Esophagus (tissue), 2 donors: ENCODE measurements at regions not wholly inside any gene's neighbourhood (a gene's known extent, or its start where the extent isn't known, plus 50 kb on each side); places are given as distances from the start of the nearest gene placed in this dataset.

Experiments
- H3K27ac ChIP-seq, 2 donors: one replicate each; pipeline ENCODE4 v1.5.1; 2013; ENCODE audit warnings: low read depth in 2 of 2, mild to moderate bottlenecking in 2 of 2, inconsistent platforms in 1 of 2, low read length in 1 of 2, moderate library complexity in 1 of 2
- H3K27me3 ChIP-seq, 2 donors: one replicate each; pipeline ENCODE4 v1.6.1; 2013; ENCODE audit warnings: low read length in 2 of 2, control low read depth in 1 of 2, mild to moderate bottlenecking in 1 of 2; ENCODE audit not compliant: insufficient read depth in 2 of 2, control insufficient read depth in 1 of 2
- H3K36me3 ChIP-seq, 2 donors: one replicate each; pipeline ENCODE4 v1.6.1; 2013; ENCODE audit warnings: low read length in 1 of 2; ENCODE audit not compliant: control insufficient read depth in 2 of 2, insufficient read depth in 2 of 2
- H3K4me1 ChIP-seq, 2 donors: one replicate each; pipeline ENCODE4 v1.6.1; 2013; ENCODE audit warnings: low read length in 1 of 2; ENCODE audit not compliant: control insufficient read depth in 2 of 2, insufficient read depth in 2 of 2
- H3K4me3 ChIP-seq, 2 donors: one replicate each; pipeline ENCODE4 v1.5.1; 2013; ENCODE audit warnings: low read length in 2 of 2, mild to moderate bottlenecking in 2 of 2, low read depth in 1 of 2, moderate library complexity in 1 of 2
- H3K9me3 ChIP-seq, 2 donors: one replicate each; pipeline ENCODE4 v1.6.1; 2013; ENCODE audit warnings: mild to moderate bottlenecking in 2 of 2, low read depth in 1 of 2, low read length in 1 of 2, moderate library complexity in 1 of 2; ENCODE audit not compliant: control insufficient read depth in 2 of 2, insufficient read depth in 1 of 2
- WGBS, 2 donors: extraction: QIAGEN DNeasy Blood & Tissue Kit; methylation state at CpG; one replicate each; pipeline ENCODE4 v1.1.7; 2013; 5-methylcytosine and 5-hydroxymethylcytosine counted together
- donor health status: healthy with polysubstance abuse.
- donor health status: Bipolar disorder and iron deficiency.

DNA sequence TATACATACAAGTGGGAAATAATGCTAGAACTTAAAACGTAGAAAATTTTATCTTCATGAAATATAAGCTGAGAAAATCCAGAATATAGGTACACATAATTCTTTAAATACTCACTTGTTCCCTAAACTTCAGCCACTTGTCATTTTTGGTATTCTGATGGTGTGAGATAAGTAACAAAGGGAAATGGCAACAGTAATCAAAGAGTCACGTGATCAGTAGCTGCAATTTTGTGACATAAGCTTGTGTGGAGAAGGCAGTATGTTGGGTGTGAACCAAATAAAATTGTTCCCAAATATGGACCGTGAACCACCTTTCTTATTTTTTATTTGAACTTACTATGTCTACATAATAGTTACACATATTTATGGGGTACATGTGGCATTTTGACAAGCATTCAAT is 650.3 kb upstream of the ADARB2 start:
- WGBS, 2 donors, result 58 to 63% methylated on average over 3 of the region's 3 CpGs
- no peak overlapping the region for H3K27ac ChIP-seq

DNA sequence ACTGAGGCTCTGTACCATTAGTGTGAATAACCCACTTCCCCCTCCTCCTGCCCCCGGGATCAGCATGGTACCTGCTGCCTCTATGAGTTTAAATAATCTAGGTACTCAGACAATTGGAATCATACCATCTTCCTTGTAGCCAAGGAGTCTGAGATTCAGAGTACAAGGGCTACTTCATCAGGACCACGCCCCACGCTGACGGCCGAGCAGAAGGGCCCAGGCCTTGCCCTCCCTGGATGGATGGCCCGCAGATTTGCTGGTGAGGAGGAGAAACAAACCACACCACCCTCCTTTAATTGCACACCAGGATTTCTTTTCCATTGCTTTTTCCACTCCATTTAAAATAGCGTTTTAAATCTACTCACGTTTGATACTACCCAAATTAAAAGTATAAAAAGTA is 649.9 kb upstream of the ADARB2 start:
- 81 to 82% methylated on average over 8 of the region's 8 CpGs for WGBS, 2 donors
- no peaks in the 10 kb centered on the region for H3K9me3 ChIP-seq

More for the DNA sequence above, 650.3 kb upstream of the ADARB2 start:
- Histone ChIP-seq H3K36me3 (no peaks in the 10 kb centered on the region), H3K4me3 (no peak overlapping the region), H3K9me3 (peaks cover 0 to 4% of the 10 kb centered on the region in 2 donors), H3K4me1 (no peaks in the 10 kb centered on the region), H3K27me3 (no peaks in the 10 kb centered on the region)

DNA sequence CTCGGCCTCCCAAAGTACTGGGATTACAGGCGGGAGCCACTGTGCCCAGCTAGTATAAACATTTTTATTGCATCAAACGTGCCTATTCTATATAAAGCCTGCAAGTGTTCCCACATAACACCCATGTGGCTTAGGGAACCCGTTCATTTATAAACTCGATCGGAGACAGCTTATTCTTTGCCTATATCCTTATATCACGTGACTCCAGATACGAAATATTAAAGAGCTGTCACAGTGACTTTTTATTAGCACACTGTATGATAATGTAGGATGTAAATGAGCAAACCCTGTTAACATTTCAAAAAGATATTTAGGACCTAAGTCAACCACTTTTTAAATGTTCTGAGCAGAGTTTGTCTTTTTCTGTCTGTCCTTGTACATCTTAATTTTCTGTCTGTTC is 642.9 kb upstream of the ADARB2 start:
- Histone ChIP-seq H3K27me3 (no peaks in the 10 kb centered on the region), H3K9me3 (no peaks in the 10 kb centered on the region)
- 80 to 81% methylated on average over 8 of the region's 8 CpGs for WGBS, 2 donors

More for the DNA sequence above, 649.9 kb upstream of the ADARB2 start:
- Histone ChIP-seq H3K27me3 (no peaks in the 10 kb centered on the region), H3K36me3 (no peaks in the 10 kb centered on the region), H3K4me1 (no peaks in the 10 kb centered on the region), H3K27ac (no peak overlapping the region), H3K4me3 (no peak overlapping the region)

GRCh38 chr10:2367083-2367482 is 629.8 kb upstream of the ADARB2 start:
- Histone ChIP-seq H3K4me3 (no peak overlapping the region), H3K4me1 (no peaks in the 10 kb centered on the region), H3K27ac (no peak overlapping the region), H3K36me3 (no peaks in the 10 kb centered on the region), H3K9me3 (peaks cover 0 to 5% of the 10 kb centered on the region in 2 donors), H3K27me3 (no peaks in the 10 kb centered on the region)
- 83 to 84% methylated on average over 5 of the region's 5 CpGs for WGBS, 2 donors

More for the DNA sequence above, 642.9 kb upstream of the ADARB2 start:
- Histone ChIP-seq H3K36me3 (no peaks in the 10 kb centered on the region), H3K4me1 (peaks cover 0 to 2% of the 10 kb centered on the region in 2 donors), H3K27ac (no peak overlapping the region), H3K4me3 (no peak overlapping the region)

DNA sequence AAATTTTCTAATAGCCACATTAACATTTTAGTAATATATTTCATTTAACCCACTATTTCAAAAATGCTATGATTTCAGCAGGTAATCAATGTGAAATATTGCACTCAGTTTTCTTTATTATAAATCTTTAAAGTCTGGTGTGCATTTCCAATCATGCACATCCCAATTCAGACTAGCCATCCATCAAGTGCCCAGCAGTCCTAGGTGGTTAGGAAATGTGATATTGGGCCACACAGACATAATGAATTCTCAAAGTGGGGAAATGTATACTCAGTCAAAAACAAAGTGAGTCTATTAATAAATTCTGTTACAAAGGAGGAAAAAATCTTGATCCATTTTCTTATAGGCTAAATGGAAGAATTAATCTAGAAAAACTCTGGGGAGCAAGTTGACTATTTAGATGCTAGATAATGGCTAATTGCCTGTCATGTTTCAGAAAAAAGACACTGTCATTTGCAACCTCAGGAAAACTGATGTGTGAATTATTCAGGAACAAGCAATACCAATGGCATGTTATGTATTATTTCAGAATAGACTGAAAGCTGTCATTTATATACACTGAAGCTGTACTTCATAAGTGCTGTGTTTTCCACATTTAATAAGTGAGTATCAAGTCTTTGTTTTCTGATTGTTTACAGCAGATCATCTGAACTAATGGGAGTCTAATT is 629.1 kb upstream of the ADARB2 start:
- H3K27ac ChIP-seq, result no peak overlapping the region
- H3K27me3 ChIP-seq, result no peaks in the 10 kb centered on the region
- peaks cover 0 to 5% of the 10 kb centered on the region in 2 donors for H3K9me3 ChIP-seq
- no peaks in the 10 kb centered on the region for H3K4me1 ChIP-seq
- H3K36me3 ChIP-seq, result no peaks in the 10 kb centered on the region
- no peak overlapping the region for H3K4me3 ChIP-seq

- Histone ChIP-seq H3K27me3 (no peaks in the 10 kb centered on the region), H3K36me3 (no peaks in the 10 kb centered on the region), H3K27ac (no peak overlapping the region), H3K9me3 (peaks cover 0 to 6% of the 10 kb centered on the region in 2 donors), H3K4me1 (no peaks in the 10 kb centered on the region), H3K4me3 (no peak overlapping the region)
- WGBS, 2 donors, result 68 to 69% methylated on average over 7 of the region's 7 CpGs
Measured at GRCh38 chr10:2362331-2362730, 625.0 kb upstream of the ADARB2 start.

DNA sequence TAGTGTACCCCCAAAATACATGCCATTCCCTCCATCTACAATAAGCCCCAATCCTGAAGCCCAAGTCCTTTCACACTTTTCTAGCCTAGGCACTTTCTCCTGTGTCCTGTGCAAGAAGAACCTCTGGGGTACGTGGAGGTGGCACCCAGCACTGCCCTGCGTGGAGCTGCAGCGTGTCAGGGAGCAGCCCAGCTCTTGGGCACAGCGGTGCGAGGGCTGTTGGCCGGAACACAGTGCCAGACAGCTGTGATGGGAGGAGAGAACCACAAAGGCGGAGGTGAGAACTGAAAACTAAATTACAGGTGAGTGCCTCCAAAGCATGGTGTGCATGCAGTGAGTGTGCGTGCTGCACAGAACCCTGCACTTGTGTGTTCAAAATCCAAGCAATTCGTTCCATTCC is 621.3 kb upstream of the ADARB2 start:
- Histone ChIP-seq H3K36me3 (no peaks in the 10 kb centered on the region), H3K4me3 (no peak overlapping the region), H3K9me3 (peaks cover 0 to 6% of the 10 kb centered on the region in 2 donors), H3K4me1 (no peaks in the 10 kb centered on the region), H3K27ac (no peak overlapping the region), H3K27me3 (no peaks in the 10 kb centered on the region)
- 86 to 88% methylated on average over 9 of the region's 9 CpGs for WGBS, 2 donors

- Histone ChIP-seq H3K9me3 (peaks cover 0 to 6% of the 10 kb centered on the region in 2 donors), H3K36me3 (no peaks in the 10 kb centered on the region), H3K4me3 (no peak overlapping the region), H3K27ac (no peak overlapping the region), H3K27me3 (no peaks in the 10 kb centered on the region), H3K4me1 (no peaks in the 10 kb centered on the region)
- 95% methylated on average over 7 of the region's 7 CpGs for WGBS, 2 donors
Measured at GRCh38 chr10:2356670-2357069, 619.3 kb upstream of the ADARB2 start.

DNA sequence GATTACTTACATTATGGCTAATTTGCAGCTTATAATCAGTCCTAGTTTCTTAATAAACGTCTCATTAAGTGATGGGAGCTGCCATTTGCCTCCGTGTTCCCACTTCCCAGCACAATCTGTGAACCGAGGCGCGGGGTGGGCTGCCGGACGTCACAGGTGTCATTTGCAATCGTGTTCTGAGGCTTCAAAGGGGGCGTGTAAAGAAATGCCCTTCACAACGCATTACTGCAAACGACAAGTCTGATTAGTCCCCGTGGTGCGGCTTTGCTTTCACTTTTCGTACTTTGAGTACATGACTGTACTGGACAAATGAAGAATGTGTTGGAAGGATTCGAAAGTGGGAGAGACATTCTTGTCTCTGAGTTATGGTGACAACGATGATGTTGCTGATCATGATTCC is 614.2 kb upstream of the ADARB2 start:
- Histone ChIP-seq H3K4me1 (no peaks in the 10 kb centered on the region), H3K27ac (no peak overlapping the region), H3K27me3 (no peaks in the 10 kb centered on the region), H3K9me3 (no peaks in the 10 kb centered on the region), H3K4me3 (no peak overlapping the region), H3K36me3 (no peaks in the 10 kb centered on the region)
- 82 to 86% methylated on average over 16 of the region's 16 CpGs for WGBS, 2 donors

GRCh38 chr10:2342206-2342605 is 604.9 kb upstream of the ADARB2 start:
- H3K9me3 ChIP-seq, result no peaks in the 10 kb centered on the region
- H3K36me3 ChIP-seq, result no peaks in the 10 kb centered on the region
- 45 to 58% methylated on average over 3 of the region's 3 CpGs for WGBS, 2 donors
- no peak overlapping the region for H3K4me3 ChIP-seq
- no peaks in the 10 kb centered on the region for H3K4me1 ChIP-seq
- H3K27me3 ChIP-seq, result no peaks in the 10 kb centered on the region
- H3K27ac ChIP-seq, result no peak overlapping the region
